Lower leg skin (tissue), 3 donors: ENCODE measurements at regions not wholly inside any gene's neighbourhood (a gene's known extent, or its start where the extent isn't known, plus 50 kb on each side); places are given as distances from the start of the nearest gene placed in this dataset.

Experiments
- CTCF ChIP-seq, 3 donors: fragments of 450-650 bp; IDR thresholded peaks; one replicate each; pipeline ENCODE4 v1.5.1; 2016; ENCODE audit warnings: antibody characterized with exemption in 3 of 3, mild to moderate bottlenecking in 3 of 3, moderate library complexity in 2 of 3
- POLR2A ChIP-seq, 2 donors: fragments of 450-650 bp; IDR thresholded peaks; one replicate each; pipeline ENCODE4 v1.6.1; 2016 to 2017; ENCODE audit warnings: antibody characterized with exemption in 2 of 2, mild to moderate bottlenecking in 1 of 2, moderate library complexity in 1 of 2

DNA sequence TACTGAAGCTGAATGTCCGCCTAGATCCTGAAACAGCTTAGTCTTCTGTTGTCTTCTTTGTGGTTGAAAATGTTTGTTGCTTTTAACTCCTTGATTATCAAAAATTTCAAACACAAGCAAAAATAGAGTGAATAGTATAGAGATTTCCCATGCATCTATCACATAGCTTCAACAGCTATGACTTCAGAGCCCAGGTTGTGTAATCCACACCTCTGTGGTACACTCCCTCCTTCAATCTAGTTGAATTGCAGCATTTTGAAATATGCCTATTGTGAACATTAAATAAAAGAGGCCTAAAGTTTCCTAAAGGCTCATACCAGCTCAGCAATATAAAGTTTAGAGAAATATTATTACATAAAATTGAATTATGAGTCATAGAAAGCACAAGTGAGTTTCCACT, 204.7 kb upstream of the HDAC9 start:
- TF ChIP-seq CTCF (IDR thresholded peaks at IDR 0.05) (no peak), POLR2A (IDR thresholded peaks at IDR 0.05) (no peak)
